ENCODE measurements at regions not wholly inside any gene's neighbourhood (a gene's known extent, or its start where the extent isn't known, plus 50 kb on each side); places are given as distances from the start of the nearest gene placed in this dataset.

DNA sequence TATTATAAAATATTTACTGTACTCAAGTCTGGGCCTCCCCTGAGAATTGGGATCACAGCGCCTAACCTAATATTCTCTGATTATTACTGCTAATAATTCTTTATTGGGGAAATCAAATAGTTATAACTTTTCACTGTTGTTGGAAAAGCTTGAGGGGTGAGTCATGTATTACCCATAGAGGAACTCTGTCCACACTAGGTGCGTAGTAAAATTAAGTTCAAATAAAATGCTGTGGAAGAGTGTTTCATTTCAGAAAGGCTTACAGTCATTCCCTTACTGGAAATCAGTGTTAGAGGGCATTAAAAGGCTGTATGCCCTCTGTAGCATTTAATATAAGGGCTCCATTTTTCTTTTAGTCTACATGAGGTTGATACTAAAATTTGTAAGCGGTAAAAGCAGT, 135.0 kb upstream of the NFIA start:
- TF ChIP-seq, protein P1, sequence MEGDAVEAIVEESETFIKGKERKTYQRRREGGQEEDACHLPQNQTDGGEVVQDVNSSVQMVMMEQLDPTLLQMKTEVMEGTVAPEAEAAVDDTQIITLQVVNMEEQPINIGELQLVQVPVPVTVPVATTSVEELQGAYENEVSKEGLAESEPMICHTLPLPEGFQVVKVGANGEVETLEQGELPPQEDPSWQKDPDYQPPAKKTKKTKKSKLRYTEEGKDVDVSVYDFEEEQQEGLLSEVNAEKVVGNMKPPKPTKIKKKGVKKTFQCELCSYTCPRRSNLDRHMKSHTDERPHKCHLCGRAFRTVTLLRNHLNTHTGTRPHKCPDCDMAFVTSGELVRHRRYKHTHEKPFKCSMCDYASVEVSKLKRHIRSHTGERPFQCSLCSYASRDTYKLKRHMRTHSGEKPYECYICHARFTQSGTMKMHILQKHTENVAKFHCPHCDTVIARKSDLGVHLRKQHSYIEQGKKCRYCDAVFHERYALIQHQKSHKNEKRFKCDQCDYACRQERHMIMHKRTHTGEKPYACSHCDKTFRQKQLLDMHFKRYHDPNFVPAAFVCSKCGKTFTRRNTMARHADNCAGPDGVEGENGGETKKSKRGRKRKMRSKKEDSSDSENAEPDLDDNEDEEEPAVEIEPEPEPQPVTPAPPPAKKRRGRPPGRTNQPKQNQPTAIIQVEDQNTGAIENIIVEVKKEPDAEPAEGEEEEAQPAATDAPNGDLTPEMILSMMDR (IDR thresholded peaks at IDR 0.05; ENCODE audit: low read depth, low read length, missing input control) = no peak
- TF ChIP-seq RAD21 (IDR thresholded peaks at IDR 0.05) (no peak), JUND (IDR thresholded peaks at IDR 0.05) (no peak), EGR1 (IDR thresholded peaks at IDR 0.05; ENCODE audit: low read depth in 2 of 2) (no peak), TAF1 (conservative IDR thresholded peaks at IDR 0.05) (no peak)
- TF ChIP-seq, protein P2, sequence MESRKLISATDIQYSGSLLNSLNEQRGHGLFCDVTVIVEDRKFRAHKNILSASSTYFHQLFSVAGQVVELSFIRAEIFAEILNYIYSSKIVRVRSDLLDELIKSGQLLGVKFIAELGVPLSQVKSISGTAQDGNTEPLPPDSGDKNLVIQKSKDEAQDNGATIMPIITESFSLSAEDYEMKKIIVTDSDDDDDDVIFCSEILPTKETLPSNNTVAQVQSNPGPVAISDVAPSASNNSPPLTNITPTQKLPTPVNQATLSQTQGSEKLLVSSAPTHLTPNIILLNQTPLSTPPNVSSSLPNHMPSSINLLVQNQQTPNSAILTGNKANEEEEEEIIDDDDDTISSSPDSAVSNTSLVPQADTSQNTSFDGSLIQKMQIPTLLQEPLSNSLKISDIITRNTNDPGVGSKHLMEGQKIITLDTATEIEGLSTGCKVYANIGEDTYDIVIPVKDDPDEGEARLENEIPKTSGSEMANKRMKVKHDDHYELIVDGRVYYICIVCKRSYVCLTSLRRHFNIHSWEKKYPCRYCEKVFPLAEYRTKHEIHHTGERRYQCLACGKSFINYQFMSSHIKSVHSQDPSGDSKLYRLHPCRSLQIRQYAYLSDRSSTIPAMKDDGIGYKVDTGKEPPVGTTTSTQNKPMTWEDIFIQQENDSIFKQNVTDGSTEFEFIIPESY (IDR thresholded peaks at IDR 0.05) = no peak
- TF ChIP-seq, protein P3, sequence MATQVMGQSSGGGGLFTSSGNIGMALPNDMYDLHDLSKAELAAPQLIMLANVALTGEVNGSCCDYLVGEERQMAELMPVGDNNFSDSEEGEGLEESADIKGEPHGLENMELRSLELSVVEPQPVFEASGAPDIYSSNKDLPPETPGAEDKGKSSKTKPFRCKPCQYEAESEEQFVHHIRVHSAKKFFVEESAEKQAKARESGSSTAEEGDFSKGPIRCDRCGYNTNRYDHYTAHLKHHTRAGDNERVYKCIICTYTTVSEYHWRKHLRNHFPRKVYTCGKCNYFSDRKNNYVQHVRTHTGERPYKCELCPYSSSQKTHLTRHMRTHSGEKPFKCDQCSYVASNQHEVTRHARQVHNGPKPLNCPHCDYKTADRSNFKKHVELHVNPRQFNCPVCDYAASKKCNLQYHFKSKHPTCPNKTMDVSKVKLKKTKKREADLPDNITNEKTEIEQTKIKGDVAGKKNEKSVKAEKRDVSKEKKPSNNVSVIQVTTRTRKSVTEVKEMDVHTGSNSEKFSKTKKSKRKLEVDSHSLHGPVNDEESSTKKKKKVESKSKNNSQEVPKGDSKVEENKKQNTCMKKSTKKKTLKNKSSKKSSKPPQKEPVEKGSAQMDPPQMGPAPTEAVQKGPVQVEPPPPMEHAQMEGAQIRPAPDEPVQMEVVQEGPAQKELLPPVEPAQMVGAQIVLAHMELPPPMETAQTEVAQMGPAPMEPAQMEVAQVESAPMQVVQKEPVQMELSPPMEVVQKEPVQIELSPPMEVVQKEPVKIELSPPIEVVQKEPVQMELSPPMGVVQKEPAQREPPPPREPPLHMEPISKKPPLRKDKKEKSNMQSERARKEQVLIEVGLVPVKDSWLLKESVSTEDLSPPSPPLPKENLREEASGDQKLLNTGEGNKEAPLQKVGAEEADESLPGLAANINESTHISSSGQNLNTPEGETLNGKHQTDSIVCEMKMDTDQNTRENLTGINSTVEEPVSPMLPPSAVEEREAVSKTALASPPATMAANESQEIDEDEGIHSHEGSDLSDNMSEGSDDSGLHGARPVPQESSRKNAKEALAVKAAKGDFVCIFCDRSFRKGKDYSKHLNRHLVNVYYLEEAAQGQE (IDR thresholded peaks at IDR 0.05) = no peak
- TF ChIP-seq, protein P4, sequence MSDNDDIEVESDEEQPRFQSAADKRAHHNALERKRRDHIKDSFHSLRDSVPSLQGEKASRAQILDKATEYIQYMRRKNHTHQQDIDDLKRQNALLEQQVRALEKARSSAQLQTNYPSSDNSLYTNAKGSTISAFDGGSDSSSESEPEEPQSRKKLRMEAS (IDR thresholded peaks at IDR 0.05) = no peak
